ENCODE measurements at regions not wholly inside any gene's neighbourhood (a gene's known extent, or its start where the extent isn't known, plus 50 kb on each side); places are given as distances from the start of the nearest gene placed in this dataset.

DNA sequence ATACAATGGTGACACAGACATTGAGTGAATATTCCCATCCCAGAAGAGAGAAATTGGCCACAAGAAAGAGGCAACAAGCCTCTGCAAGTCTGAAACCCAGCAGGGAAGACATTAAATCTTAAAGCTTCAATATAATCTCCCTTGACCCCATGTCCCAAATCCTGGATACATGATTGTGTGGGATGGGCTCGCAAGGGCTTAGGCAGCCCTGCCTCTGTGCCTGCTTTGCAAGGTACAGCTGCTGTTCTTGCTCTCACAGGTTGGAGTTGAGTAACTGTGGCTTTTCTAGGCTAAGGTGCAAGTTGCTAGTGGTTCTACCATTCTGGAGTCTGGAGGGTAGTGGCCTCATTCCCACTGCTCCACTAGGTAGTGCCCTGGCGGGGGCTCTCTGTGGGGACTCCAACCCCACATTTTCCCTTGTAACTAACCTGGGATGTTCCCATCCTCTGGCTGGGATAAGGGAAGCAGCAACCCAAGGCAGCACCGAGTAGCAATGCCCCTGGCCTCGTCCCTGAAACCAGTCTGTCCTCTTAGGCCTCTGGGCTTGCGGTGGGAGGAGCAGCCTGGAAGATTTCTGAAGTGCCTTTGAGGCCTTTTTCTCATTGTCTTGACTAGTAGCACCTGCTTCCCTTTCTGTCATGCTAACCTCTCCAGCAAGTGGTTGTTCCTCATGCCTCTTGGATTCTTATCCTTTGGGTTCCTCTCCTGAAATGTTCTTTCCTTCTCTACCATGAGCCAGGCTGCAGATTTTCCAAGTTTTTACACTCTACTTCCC is 90.0 kb downstream of the FAM174B start:
- DNase-seq = no peak

DNA sequence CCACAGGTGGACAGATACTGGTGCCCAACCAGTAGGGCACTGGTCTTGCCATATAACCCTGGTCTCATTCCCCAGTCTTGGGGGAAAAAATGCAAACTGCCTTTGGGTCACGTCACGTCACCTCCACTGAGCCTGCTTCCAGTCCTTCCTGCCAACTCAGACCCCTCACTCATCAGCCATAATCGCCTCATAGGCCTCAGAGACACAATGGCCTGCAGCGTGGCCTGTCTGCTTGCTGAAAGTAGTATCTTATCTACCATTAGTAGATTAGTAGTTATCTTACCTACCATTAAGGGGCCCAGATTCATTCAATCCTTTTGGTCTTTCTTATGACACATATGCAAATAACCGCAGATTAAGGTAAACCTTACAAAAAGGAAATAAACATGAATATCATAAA is 93.8 kb downstream of the FAM174B start:
- DNase-seq = no peak

DNA sequence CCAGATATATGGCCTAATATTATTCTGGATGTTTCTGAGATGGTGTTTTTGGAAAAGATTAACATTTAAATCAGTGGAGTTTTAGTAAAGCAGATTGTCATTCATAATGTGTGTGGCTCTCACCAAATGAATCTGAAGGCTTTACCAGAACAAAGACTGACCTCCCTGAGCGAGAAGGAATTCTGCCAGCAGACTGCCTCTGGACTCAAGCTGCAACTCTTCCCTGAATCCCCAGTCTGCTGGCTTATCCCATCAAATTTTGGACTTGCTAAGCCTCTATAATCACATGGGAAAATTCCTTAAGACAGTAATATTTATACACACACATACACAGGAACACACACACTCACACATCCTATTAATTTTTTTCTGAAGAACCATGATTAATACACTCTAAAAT is 102.3 kb downstream of the FAM174B start:
- no peak for DNase-seq

DNA sequence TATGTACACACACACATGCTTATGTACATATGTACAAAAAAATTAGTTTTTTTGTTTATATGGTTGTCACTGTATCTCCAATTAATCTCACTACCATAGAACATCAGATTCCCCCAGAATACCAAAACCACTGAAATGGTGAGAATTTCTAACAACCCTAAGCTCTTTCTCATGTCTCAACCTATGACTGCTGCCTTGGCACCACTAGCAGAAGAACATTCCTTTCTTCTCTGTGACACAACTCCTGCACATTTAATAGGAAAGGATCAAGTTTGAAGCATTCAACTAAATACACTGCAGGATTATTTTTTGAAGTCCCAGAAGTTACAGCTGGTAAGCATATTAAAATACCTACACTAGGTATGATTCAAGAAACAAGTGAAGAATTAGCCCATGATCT is 109.6 kb downstream of the FAM174B start:
- no peak for DNase-seq

DNA sequence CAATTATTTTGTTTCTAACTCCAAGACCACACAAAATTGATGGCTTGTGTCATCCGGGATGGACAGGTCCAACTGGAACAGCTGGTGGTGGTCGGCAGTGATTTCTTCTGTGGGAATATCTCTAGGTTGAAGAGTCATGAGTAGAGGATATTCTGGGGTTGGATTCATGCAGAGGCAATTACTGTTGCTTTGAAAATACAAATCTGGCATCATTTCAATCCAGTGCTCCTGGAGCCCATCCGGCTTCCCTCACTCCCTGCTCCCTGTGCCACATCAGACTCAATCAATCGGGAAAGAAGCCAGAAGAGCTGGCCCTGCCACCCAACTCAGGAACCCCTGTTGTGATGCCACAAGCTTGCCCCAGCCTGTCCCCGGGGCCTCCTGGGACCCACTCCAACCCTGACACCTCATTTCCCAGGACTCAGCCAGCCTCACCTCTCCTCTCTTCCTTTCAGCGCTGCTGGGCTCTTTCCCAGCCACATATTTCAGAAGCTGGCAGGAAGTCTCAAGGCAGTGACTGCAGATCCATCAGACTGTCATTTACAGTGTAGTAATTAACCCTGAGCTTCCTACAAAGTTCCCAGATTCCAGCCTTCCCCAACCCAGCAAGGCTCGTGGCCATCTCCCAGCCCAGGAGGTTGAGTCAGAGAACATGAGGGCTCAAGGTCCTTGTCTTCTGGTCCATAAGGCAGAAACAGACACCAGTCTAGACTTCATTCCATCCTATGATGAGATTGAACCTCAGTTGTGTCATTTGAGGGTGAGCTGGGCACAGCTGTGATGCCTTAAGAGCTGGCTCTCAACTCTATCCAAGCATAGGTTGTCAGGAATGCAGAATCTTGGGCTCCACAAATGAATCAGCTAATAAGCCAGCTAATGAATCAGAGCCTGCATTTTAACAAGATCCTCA is 114.0 kb downstream of the FAM174B start:
- no peak for DNase-seq

DNA sequence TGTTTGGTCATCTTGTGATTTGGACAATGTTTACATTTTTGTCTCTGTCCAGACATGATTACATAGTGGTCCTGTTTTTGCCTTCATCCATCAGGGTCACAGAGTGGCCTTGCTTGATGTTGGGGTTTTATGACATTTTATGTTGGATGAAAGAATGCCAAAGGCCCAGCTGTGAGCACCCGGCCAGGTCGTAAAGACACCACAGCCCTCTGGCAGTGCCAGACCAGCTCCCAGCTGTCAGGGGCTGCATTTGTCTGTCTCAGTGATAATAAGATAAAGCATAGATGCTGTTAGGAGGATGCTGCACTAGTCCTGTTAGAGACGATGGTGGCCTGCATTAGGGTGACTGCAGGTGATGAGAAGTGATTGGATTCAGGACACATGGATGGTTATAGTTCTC is 117.5 kb downstream of the FAM174B start:
- DNase-seq = no peak

DNA sequence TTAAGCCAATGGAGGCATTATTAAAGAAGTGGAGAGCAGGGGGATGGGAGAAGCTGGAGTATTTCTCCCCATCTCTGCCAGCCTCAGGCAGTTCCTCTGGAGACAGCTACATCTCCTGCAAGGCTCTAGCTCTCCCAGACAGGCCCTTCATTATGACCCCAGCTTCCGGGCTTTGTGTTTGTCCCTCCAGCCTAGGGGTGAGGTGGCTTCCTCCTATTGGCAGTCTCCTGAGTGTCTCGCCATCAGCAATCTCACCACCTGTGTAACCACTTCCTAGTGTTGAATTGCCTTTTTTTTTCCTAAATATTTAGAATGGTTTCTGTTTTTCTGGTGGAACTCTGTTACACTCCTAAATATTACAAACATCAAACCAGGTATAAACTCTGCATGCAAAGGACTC is 122.3 kb downstream of the FAM174B start:
- no peak for DNase-seq

DNA sequence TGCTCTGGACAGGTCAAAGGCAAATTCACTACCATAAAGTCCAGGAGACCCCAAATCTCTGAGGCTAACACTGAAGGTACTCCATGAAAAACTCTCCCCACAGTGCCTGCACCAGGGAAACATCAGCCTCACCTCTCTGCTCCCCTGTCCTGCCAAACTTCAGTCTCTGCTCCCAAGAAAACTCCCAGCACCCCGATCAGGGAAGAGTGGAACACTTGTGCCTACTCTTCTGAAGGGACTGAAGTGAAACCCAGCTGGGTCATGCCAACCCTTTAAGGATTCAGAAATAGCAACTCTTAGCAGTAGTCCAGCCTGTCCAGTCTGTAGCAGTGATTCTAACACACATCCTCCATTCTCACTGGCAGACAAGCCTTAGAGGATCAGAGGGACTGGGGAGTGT is 124.2 kb downstream of the FAM174B start:
- DNase-seq = no peak

DNA sequence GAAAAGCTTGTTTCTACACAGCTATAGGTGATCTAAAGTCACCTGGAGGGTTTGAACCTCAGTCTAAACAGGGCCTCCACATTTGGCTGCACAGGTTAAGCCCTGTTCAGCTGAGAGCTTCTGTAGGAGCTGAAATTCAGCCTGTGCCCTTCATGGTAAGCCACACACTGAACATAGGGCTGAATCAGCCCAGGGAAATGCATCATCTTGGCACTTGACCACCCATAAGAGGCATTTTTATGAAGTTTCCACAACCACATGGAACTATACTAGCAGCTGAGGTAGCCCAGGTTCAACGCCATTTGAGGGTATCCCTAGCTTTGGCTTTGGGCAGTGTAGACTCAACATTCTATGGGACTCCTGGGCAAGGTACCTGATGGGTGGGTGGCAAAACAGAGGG is 126.8 kb downstream of the FAM174B start:
- no peak for DNase-seq

DNA sequence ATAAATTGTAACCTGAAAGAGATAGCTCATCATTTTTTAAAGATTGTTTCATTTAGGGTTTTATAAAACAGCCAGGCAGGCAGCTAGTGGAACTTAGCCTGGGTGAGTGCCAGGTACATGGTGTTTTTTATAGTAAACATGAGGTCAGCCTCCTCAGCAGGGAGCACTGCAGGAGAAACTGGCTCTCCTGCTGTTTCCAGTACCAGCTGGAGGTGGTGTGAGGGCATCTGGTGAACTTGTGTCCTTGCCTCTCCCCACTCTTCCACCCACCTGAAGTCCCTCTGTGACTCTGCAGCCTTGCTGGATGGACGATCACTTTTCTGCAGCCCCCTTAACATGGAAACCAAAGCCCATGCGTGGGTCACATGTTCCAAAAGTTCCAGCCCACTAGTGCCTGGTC is 128.4 kb downstream of the FAM174B start:
- no peak for DNase-seq

DNA sequence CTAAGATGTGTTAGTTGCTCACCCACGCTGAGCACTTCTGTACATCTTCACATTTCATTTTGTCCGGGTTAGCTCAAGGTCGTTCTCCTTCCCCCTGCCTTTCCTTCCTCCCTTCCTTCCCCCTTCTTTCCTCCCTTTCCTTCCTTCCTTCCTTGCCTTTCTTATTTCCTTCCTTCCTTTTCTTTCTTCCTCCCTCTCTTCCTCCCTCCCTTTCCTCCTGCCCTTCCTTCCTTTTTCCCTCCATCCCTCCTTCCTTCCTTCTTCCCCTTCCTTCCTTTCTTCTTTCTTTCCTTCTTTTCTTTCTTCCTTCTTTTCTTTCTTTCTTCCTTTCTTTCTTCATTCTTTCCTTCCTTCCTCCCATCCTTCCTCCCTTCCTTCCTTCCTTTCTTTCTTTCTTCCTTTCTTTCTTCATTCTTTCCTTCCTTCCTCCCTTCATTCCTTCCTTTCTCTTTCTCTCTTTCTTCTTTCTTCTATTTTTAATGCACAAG is 129.8 kb downstream of the FAM174B start:
- DNase-seq = no peak

DNA sequence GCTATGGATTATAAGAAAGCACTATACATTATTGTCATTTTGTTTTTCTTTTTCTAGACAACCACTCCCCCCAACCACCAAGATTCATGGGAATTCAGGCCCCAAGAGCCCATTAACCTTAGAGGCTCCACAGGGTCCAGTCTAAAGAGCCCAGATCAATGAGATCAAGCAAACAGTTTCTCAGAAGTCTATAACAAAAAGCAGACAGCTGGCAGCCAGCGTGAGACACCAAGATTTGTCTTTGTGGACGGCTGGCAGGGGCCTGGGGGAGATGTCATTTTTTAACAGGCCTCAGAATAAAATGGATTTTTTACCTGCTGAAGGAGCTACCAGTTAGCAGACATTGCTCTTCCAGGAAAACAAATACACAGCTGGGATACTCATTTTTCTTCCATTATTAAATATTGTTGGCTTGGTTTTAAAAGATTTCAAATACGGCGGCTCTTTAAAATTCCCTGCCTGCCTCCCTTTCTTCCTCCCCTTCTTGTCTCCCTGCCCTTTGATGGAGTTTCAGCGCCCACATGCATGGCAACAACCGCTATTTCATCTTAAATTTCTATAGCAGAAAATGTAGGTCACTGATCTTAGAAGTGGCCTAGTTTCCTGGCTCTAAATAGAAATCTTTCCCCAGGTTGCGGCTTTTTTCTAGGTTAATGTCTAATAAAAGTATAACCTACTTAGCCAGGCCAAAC is 130.6 kb downstream of the FAM174B start:
- DNase-seq = no peak

DNA sequence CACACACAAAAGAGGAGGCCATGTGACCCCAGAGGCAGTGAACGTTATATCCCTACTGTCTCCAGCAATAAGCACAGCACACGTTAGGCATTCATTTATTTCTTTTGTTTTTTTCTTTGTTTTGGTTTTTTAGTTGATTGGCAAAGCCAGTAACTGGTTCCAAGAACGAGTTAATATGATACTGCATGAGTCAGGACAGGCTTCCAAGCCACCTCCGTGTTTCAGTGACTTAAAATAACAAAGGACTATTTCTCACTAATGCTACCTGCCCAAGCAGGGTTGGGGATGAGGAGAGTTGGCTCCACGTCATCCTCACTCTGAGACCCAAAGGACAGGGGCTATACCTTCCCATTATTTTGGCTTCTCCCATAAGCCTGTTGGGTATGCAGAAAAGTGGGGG is 130.5 kb downstream of the ST8SIA2 start:
- no peak for DNase-seq

DNA sequence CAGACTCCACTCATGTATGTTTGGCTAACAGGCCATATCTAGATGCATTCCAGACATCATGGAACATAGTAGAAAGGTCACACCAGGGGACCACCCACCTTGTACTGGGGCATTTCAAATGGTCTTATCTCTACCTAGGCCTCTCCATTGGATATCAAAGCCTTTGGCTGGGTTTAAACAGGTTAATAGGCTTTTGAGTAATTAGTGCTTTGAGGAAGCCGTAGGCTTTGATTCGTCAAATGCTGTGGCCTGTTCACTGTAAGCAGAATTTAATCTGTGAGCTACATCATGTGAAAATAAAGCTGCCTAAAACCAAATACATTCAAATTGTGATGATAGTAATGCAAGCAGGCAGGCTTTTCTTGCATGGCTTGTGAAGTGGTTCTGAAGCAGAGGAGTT is 129.5 kb downstream of the ST8SIA2 start:
- no peak for DNase-seq

DNA sequence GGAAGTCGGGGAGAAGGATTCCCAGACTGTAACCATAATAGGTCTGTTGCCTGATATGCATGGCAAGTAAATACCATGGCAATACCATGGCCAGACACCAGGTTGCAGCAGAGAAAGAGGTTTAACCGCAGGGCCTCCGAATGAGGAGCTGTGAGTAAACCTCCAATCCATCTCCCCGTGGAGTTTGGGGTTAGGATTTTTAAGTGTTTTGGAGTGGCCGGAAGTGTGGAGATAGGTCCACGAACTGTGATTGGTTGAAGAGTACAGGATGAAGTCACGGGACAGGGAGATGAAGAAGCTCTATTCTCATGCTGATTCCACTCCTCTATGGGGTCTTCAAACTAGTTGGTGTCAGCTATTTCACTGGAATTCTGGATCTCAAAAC is 127.9 kb downstream of the ST8SIA2 start:
- DNase-seq = peak; percentile 52 to 64

DNA sequence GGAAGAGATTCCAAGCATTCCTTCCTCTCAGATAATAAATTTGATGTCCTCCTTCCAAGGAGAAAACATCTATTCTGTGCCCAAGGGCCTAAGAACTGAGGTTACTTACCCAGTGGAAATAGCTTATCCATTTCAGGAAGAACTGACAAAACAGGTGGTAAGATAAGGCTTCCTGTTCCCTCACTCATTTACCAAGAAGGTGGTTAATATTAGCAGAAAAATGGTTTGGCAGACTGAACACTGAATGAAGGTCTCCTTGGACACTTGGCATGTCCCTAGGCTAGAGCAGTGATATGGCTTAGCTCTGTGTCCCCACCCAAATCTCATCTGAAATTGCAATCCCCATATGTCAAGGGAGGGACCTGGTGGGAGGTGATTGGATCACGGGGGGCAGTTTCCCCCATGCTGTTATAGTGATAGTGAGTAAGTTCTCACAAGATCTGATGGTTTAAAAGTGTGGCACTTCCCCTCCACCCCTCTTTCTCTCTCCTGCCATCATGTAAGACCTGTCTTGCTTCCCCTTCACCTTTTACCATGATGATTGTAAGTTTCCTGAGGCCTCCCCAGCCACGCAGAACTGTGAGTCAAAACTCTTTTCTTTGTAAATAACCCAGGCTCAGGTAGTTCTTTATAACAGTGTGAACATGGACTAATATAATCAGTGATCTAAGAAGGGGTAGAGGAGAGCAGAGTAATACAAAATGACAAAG is 127.4 kb downstream of the ST8SIA2 start:
- no peak for DNase-seq

DNA sequence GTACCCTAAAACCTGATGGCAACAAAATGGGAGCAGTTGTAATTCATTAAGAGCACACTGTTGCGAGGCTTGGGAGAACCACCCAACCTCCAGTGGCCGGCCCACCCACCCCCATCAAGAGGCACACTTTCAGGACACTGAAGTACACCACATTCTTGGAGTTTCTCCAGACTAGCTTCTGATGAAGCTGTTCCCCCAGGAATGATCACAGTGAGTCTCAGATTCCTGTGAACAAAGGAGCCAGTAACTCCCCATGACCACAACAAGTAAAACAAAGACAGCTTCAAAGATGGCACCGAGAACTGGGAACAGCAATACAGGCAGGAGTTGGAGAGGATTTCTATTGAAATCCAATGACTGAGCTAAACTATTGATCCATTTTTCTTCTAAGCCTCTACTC is 126.0 kb downstream of the ST8SIA2 start:
- DNase-seq = no peak
